Fibroblast of lung (primary cell): ENCODE measurements at regions not wholly inside any gene's neighbourhood (a gene's known extent, or its start where the extent isn't known, plus 50 kb on each side); places are given as distances from the start of the nearest gene placed in this dataset.

ENCODE experiments used
- DNase-seq, 2 donors: peaks; one replicate each; pipeline versions ENCODE4 v3.0.0 to v3.0.0-alpha.2; 2010; ENCODE audit warnings: low read depth in 2 of 2
- H2AFZ ChIP-seq: 2 replicates; pipeline ENCODE4 v1.5.1; 2012; ENCODE audit warnings: low read length, control low read depth, inconsistent platforms
- H3K27ac ChIP-seq: 2 replicates; pipeline ENCODE4 v1.5.1; 2011; ENCODE audit warnings: low read length, control low read depth; ENCODE audit not compliant: insufficient read depth
- H3K27me3 ChIP-seq: 2 replicates; pipeline ENCODE4 v1.5.1; 2011; ENCODE audit warnings: mild to moderate bottlenecking, low read length; ENCODE audit not compliant: control insufficient read depth, insufficient read depth
- H3K36me3 ChIP-seq: 2 replicates; pipeline ENCODE4 v1.5.1; 2011; ENCODE audit warnings: low read length; ENCODE audit not compliant: control insufficient read depth, insufficient read depth
- H3K4me1 ChIP-seq: 2 replicates; pipeline ENCODE4 v1.5.1; 2011; ENCODE audit warnings: low read length; ENCODE audit not compliant: control insufficient read depth, insufficient read depth; ENCODE audit errors: extremely low read depth
- H3K4me2 ChIP-seq: 2 replicates; pipeline ENCODE4 v1.5.1; 2011; ENCODE audit warnings: low read length, control low read depth; ENCODE audit not compliant: insufficient read depth; ENCODE audit errors: extremely low read depth
- H3K4me3 ChIP-seq, 4 experiments: fragments of 200-600 bp in 1 of 4; sonication (generic) in 1 of 4; replicated peaks in 1 of 4; 2 replicates each; pipeline ENCODE4 v1.5.1; 2011 to 2016; ENCODE audit warnings: low read length in 4 of 4, low read depth in 3 of 4, mild to moderate bottlenecking in 3 of 4, control low read depth in 2 of 4, inconsistent platforms in 1 of 4, mixed read lengths in 1 of 4; ENCODE audit not compliant: insufficient read depth in 1 of 4; ENCODE audit errors: control extremely low read depth in 1 of 4
- H3K79me2 ChIP-seq: 2 replicates; pipeline ENCODE4 v1.5.1; 2012; ENCODE audit warnings: mild to moderate bottlenecking, low read length, inconsistent platforms; ENCODE audit not compliant: control insufficient read depth, insufficient read depth
- H3K9ac ChIP-seq: 2 replicates; pipeline ENCODE4 v1.5.1; 2011; ENCODE audit warnings: mild to moderate bottlenecking, low read length, control low read depth; ENCODE audit not compliant: insufficient read depth
- H3K9me3 ChIP-seq: 2 replicates; pipeline ENCODE4 v1.5.1; 2012; ENCODE audit warnings: low read depth, low read length; ENCODE audit not compliant: control insufficient read depth, insufficient read depth
- H4K20me1 ChIP-seq: 2 replicates; pipeline ENCODE4 v1.5.1; 2011; ENCODE audit warnings: low read length; ENCODE audit not compliant: control insufficient read depth, insufficient read depth; ENCODE audit errors: extremely low read depth
- CTCF ChIP-seq, 2 donors: IDR thresholded peaks in 1 of 2; conservative IDR thresholded peaks in 1 of 2; 1 replicate in 1 of 2; 2 replicates in 1 of 2; pipeline ENCODE4 v1.5.1; 2011 to 2012; ENCODE audit warnings: low read length in 2 of 2, control low read depth in 1 of 2, inconsistent platforms in 1 of 2, low read depth in 1 of 2, mild to moderate bottlenecking in 1 of 2
- EZH2 ChIP-seq: IDR thresholded peaks from 2 replicates; pipeline ENCODE4 v1.5.1; 2012; ENCODE audit warnings: low read length, control low read depth, mild to moderate bottlenecking; ENCODE audit errors: missing control alignments

GRCh38 chr2:220341014-220341413 is 713.6 kb downstream of the SLC4A3 start:
- H3K27ac ChIP-seq = no peak overlapping the region
- H3K9me3 ChIP-seq = no peaks in the 10 kb centered on the region
- no peaks in the 10 kb centered on the region for H3K79me2 ChIP-seq
- DNase-seq = peak in 1 of 2 donors; percentile 66
- no peaks in the 10 kb centered on the region for H3K36me3 ChIP-seq
- no peak overlapping the region for H3K9ac ChIP-seq
- H3K4me3 ChIP-seq = no peak overlapping the region
- H2AFZ ChIP-seq = no peak overlapping the region
- TF ChIP-seq CTCF (conservative IDR thresholded peaks at IDR 0.05 in 1 of 2, IDR thresholded peaks at IDR 0.05 in 1 of 2; ENCODE audit: low read depth in 1 of 2, low read length in 2 of 2) (no peak), EZH2 (no peak)
- no peaks in the 10 kb centered on the region for H3K4me1 ChIP-seq
- H3K27me3 ChIP-seq = no peaks in the 10 kb centered on the region
- no peak overlapping the region for H3K4me2 ChIP-seq
- no peaks in the 10 kb centered on the region for H4K20me1 ChIP-seq

GRCh38 chr2:220346919-220347318 is 719.5 kb downstream of the SLC4A3 start:
- TF ChIP-seq CTCF (conservative IDR thresholded peaks at IDR 0.05 in 1 of 2, IDR thresholded peaks at IDR 0.05 in 1 of 2; ENCODE audit: low read depth in 1 of 2, low read length in 2 of 2) = no peak
- no peak for TF ChIP-seq EZH2
- no peak overlapping the region for H3K4me3 ChIP-seq
- no peak overlapping the region for H3K27ac ChIP-seq
- H3K36me3 ChIP-seq = no peaks in the 10 kb centered on the region
- H3K9ac ChIP-seq = no peak overlapping the region
- no peaks in the 10 kb centered on the region for H3K27me3 ChIP-seq
- no peak overlapping the region for H3K4me2 ChIP-seq
- no peak overlapping the region for H2AFZ ChIP-seq
- no peaks in the 10 kb centered on the region for H3K79me2 ChIP-seq
- DNase-seq = no peak
- H3K9me3 ChIP-seq = no peaks in the 10 kb centered on the region
- no peaks in the 10 kb centered on the region for H3K4me1 ChIP-seq
- H4K20me1 ChIP-seq = no peaks in the 10 kb centered on the region

- Histone ChIP-seq H2AFZ (no peak overlapping the region), H3K36me3 (no peaks in the 10 kb centered on the region), H3K9me3 (no peaks in the 10 kb centered on the region), H3K4me2 (no peak overlapping the region), H3K4me3 (no peak overlapping the region), H3K27ac (no peak overlapping the region), H3K4me1 (no peaks in the 10 kb centered on the region), H3K27me3 (no peaks in the 10 kb centered on the region), H3K9ac (no peak overlapping the region), H4K20me1 (no peaks in the 10 kb centered on the region), H3K79me2 (no peaks in the 10 kb centered on the region)
- DNase-seq = peak in 1 of 2 donors; percentile 19
- TF ChIP-seq EZH2 (no peak), CTCF (conservative IDR thresholded peaks at IDR 0.05 in 1 of 2, IDR thresholded peaks at IDR 0.05 in 1 of 2; ENCODE audit: low read depth in 1 of 2, low read length in 2 of 2) (no peak)
Measured at GRCh38 chr2:220347626-220348025, 720.2 kb downstream of the SLC4A3 start.
